Ovary (tissue), 3 donors: ENCODE measurements at regions not wholly inside any gene's neighbourhood (a gene's known extent, or its start where the extent isn't known, plus 50 kb on each side); places are given as distances from the start of the nearest gene placed in this dataset.

Source experiments
- CTCF ChIP-seq, 3 donors: fragments of 450-650 bp in 2 of 3; fragments of 200-600 bp in 1 of 3; IDR thresholded peaks; one replicate each; pipeline versions ENCODE4 v1.5.1 to v1.8.0; 2016 to 2022; ENCODE audit warnings: antibody characterized with exemption in 3 of 3, mild to moderate bottlenecking in 1 of 3
- EP300 ChIP-seq: sonication (generic); formaldehyde crosslinking; IDR thresholded peaks from one replicate; pipeline ENCODE4 v1.6.1; 2017; ENCODE audit warnings: antibody characterized with exemption
- POLR2A ChIP-seq: fragments of 450-650 bp; IDR thresholded peaks from one replicate; pipeline ENCODE4 v1.6.1; 2017; ENCODE audit warnings: antibody characterized with exemption, mild to moderate bottlenecking, moderate library complexity
- donor health status: DM: no; HTN: no; CAD: no.

DNA sequence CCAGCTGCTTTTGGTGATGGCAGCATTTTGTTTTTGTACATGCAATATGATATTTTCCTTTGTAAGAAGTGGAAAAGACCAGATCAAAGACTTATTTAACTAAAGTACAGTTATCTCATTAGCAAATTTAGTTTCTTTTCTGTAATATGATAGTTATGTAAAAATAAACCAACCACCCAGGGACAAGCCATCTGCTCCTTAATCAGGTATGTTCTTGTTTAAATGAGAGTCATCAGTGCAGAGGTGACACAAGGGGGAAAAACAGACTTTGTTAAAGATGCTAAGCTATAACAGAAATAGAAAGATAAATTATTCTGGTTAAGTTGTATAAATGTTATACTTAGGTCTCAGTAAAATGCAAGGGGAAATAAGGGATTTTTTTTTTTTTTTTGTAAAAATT is 805.7 kb upstream of the SEMA6A start:
- TF ChIP-seq CTCF (IDR thresholded peaks at IDR 0.05) (no peak), POLR2A (no peak), EP300 (no peak)
